GM20000 (cell line): ENCODE measurements at regions not wholly inside any gene's neighbourhood (a gene's known extent, or its start where the extent isn't known, plus 50 kb on each side); places are given as distances from the start of the nearest gene placed in this dataset.
"Not testable (repeated sequence)": the region's sequence is repeated elsewhere in the genome, so short reads cannot be mapped to it uniquely, and the experiment has no call there.

ENCODE experiments used
- DNase-seq: peaks from one replicate; pipeline ENCODE4 v3.0.0; 2012; ENCODE audit warnings: low spot score
- TF ChIP-seq, protein P1 (sequence below): IDR thresholded peaks from 2 replicates; pipeline ENCODE4 v1.5.1; 2012; ENCODE audit warnings: mild to moderate bottlenecking, control low read depth; ENCODE audit errors: extremely low read depth, missing control alignments

DNA sequence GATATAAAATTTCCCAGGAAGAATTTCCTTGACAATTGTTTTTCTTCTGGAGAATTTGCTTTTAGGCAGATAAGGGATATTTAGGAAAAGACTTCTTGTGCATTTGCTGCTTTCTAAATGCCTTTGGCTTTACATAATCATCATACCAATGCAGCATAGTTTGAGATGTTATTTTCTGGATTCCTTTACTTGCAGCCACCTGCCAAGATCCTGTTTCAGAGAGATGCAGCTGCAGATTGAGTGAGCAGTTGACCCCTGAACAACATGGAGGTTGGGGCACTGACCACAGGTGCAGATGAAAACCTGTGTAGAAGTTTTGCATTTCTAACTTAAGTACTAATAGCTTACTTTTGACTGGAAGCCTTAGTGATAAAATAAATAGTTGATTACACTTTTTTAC, 257.9 kb downstream of the RPIA start:
- DNase-seq = no peak
- TF ChIP-seq, protein P1, sequence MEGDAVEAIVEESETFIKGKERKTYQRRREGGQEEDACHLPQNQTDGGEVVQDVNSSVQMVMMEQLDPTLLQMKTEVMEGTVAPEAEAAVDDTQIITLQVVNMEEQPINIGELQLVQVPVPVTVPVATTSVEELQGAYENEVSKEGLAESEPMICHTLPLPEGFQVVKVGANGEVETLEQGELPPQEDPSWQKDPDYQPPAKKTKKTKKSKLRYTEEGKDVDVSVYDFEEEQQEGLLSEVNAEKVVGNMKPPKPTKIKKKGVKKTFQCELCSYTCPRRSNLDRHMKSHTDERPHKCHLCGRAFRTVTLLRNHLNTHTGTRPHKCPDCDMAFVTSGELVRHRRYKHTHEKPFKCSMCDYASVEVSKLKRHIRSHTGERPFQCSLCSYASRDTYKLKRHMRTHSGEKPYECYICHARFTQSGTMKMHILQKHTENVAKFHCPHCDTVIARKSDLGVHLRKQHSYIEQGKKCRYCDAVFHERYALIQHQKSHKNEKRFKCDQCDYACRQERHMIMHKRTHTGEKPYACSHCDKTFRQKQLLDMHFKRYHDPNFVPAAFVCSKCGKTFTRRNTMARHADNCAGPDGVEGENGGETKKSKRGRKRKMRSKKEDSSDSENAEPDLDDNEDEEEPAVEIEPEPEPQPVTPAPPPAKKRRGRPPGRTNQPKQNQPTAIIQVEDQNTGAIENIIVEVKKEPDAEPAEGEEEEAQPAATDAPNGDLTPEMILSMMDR = no peak

DNA sequence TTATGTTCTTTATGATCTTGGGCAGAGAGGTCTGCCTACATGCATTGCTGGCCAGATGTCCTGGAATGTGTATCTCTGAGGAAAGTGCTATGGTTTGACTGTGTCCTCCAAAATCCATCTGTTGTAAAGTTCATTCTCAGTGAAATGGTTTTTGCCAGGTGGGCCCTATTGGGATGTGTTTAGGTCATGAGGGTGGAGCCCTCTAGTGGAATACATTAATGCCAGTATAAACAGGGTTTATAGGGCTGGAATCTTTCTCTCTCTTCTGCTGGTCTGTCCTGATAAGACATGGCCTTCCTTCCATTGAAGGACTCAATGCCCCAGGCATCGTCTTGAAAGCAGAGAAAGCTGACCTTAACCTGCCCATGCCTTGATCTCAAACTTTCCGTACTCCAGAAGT, 258.5 kb downstream of the RPIA start:
- DNase-seq = no peak

DNA sequence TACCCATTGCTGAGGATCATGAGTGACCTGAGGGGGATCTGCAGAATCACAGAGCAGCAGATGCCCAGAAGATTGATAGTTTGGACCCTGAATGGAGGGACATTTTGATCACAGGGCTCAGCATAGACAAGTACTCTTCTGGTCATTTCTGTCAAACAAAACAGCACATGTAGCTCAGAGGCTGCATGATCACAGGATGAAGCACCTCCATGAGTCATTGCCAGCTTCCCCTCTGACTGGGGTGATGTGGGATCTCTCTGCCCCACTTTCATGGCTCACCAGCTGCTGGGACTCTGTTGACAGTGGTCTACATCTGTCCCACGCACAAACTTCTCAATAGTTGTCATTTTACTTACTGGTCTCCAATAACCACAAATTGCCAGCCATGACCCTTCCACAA, 264.1 kb downstream of the RPIA start:
- DNase-seq = no peak
- TF ChIP-seq, protein P1 = no peak

More for the DNA sequence above, 258.5 kb downstream of the RPIA start:
- TF ChIP-seq, protein P1 = no peak

DNA sequence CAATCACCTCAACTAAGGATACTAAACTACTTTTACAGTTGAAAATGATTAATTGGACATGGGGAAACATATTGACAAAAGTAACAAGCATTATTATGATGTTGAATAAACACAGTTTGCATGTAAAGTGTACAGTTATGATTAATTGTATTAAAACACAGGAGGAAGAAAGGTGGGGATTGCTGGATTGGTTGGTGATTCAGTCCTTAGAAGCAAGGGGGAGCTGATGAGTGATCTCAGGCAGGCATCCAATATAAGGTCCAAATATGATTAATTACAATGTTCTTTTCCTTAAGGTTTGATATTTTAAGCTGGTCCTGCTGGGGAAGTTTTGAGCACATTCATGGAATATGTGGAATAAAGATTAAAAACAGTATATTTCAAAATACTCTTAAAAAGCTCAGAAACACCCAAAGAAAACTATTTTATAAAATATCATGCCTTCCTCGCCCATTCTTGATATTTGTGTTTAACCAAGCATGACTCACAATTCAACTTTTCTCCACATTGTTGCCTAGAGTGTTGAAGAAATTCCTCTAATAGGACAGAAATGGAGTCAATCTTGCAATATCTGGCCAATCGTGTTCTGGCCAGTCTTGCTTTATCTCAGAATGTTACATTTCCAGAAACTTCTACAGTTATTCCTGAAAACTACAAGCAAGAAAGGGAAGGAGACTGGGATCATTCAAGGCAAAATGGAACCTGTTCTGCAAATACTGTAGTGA, 268.2 kb downstream of the RPIA start:
- DNase-seq = no peak
- TF ChIP-seq, protein P1 = no peak

DNA sequence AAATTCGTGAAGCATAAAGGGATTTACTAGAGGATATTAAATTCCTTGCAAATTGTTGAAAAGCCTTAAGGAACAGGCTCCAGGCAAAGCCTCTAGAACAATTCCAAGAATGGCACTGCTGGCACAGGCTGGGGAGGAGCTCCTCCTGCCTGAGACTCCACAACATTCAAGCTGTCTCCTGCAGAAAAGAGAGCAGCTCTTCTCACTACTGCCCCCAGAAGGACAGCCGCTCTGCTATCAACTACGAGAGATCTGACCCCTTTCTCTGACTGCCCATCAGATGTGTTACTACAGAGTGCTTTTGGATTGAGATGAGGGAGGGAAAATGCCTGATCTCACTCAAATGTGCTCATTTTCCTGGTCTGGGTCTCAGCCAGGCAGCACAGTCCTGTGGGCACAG, 269.9 kb downstream of the RPIA start:
- DNase-seq = not testable (repeated sequence)

DNA sequence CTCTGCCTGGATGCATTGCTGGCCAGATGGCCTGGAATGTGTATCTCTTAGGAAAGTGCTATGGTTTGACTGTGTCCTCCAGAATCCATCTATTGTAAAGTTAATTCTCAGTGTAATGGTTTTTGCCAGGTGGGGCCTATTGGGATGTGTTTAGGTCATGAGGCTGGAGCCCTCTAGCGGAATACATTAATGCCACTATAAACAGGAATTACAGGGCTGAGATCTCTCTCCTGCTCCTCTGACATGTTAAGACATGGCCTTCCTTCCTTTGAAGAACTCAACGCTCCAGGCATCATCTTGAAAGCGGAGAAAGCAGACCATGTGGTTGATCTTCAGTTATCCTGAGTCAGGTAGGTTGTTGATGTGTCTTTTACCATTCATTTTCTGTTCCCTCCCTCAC, 276.4 kb downstream of the RPIA start:
- TF ChIP-seq, protein P1 = no peak
- no peak for DNase-seq

DNA sequence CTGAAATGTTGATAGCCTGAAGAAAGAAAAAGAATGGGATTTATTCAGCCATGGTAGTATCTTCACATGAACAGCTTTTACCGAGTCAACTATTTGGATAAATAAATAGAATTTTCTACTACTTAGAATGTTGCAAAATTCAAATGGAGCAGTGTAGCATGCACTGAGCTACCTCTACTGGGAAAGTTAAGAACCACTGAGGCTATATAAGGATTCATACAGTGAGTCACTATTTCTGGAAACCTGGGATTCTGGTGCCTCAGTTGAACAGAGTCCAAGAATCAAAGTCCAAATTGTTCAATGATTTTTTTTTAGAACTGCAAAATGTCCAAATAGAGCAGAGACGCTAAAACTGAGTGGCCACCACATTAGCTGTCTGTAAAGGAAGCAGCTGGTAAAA, 286.5 kb downstream of the RPIA start:
- not testable (repeated sequence) for DNase-seq

DNA sequence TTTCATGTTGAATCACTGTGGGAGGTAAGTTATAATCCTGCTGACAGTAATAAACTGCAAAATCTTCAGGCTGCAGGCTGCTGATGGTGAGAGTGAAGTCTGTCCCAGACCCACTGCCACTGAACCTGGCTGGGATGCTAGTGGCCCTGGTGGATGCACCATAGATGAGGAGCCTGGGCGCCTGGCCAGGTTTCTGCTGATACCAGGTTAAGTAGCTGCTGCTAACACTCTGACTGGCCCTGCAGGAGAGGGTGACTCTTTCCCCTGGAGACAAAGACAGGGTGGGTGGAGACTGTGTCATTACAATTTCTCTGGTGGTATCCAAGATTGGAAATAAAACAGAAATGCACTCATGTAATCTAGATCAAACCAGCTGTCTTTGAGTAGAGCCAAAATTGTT, 287.0 kb downstream of the RPIA start:
- not testable (repeated sequence) for DNase-seq

DNA sequence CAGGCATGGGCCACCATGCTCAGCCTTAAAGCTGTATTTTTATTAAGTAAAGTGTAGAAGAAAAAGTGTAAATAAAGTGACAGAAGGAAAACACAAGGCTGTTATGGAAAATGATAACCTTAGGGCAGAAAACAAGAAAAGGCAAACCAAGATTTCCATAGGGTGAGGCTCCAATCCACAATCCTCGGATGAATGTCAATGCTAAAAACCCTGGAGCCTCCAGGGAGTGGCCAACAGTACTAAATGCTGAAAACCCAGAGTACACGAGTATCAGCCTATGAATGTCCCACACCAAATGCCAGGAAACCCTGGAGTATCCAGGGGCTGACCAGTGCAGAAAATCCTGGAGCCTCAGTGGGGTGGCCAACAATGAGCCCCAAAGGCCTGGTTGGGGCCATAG, 292.6 kb downstream of the RPIA start:
- not testable (repeated sequence) for DNase-seq

DNA sequence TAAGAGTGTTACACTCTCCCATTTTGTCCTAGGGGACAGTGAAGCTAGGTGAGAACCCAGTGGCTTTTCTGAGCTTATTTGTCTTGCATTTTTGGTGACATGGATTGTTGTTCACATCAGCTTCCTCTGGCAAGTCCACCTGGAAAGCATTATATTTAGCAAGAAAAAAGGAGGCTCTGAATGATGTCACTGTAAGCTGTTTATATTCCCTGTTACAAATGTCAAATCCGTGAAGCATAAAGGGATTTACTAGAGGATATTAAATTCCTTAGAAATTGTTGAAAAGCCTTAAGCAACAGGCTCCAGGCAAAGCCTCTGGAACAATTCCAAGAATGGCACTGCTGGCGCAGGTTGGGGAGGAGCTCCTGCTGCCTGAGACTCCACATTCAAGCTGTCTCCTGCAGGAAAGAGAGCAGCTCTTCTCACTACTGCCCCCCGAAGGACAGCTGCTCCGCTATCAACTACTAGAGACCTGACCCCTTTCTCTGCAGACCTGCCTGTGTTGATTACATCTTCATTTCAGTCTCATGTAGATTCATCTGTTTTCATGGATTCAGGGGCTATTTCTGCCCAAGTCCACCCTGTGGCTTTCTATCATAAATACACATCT, 295.4 kb downstream of the RPIA start:
- not testable (repeated sequence) for DNase-seq

DNA sequence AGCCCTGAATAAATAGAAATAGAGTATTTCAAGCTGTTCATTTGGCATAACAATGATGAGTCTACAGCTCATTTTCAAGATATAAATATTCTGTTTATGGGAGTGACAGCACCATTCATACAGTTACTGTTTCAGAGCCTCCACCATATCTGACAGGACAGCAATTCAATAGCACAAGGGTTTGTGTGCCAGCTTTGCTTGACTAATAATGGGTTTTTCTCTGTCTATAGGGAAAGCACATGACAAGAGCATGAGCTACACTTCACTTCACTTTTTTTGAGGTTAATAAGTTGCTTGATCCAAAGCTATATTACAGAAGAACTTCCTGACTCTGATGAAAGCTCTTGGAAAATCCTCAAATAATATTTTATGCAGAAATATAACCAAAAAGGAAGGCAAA, 297.1 kb downstream of the RPIA start:
- not testable (repeated sequence) for DNase-seq

DNA sequence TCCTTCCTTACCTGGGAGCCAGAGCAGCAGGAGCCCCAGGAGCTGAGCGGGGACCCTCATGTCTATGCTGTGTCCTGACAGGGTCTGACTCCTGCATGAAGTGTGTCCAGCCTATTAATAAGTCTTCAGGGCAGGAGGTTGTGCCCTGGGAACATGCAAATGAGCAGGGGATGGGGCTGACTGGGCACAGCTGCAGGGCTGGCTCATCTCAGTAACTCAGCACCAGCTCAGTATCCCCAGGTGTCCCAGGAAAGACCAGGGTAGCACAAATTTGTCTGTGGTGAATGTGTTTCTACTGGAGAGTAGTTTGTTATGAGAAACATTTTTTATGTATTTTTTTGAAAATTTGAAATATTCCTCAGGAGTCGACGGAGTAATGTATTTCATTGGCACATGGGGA, 301.3 kb downstream of the RPIA start:
- not testable (repeated sequence) for DNase-seq

DNA sequence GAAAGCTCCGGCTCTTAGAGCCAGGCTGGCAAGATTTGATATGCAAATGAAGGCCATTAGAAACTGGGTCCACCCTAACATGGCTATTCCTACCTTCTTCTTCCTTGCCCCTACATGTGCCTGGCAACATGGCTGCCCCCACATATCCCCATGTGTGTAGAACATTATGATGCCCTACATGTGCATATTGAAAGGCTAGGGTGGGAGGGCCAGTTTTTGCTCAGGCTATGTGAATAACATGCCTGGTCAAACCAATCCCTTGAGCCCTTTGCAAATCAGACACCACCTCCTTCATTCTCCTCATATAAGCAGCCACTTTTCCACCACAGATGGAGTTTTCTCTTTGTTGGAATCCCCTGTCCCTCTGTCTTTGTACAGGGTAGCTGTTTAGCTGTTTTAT, 303.4 kb downstream of the RPIA start:
- not testable (repeated sequence) for DNase-seq

DNA sequence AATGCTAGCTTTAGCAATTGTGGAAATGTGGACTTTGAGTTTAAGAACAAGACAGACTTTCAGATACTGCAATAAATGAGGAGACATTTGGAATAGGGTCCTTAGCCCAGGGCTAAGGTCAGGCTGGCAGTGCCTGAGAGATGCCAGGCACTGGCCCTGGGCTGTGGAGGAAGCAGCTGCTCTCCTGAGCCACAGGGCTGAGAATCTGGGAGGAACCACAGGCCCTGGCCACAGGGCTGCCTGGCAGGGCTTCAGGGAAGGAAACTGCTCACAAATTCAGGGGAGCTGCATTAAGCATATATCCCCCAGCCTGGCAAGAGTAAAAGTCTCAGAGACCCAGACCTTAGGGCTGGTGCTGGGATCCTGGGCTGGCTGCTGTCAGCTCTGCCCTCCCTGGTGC, 305.1 kb downstream of the RPIA start:
- not testable (repeated sequence) for DNase-seq
